Panc1 (cell line): ENCODE measurements at regions not wholly inside any gene's neighbourhood (a gene's known extent, or its start where the extent isn't known, plus 50 kb on each side); places are given as distances from the start of the nearest gene placed in this dataset.

Source experiments
- CTCF ChIP-seq: fragments of 450-650 bp; IDR thresholded peaks from 2 replicates; pipeline ENCODE4 v1.5.1; 2017; ENCODE audit warnings: mild to moderate bottlenecking
- SIN3A ChIP-seq: IDR thresholded peaks from 2 replicates; pipeline ENCODE4 v1.6.1; 2012; ENCODE audit warnings: low read depth, mild to moderate bottlenecking, low read length, moderate library complexity, borderline replicate concordance; ENCODE audit not compliant: insufficient read depth
- TCF7L2 ChIP-seq: IDR thresholded peaks from 2 replicates; pipeline ENCODE4 v1.6.1; 2011; ENCODE audit warnings: mild to moderate bottlenecking, low read depth, low read length, inconsistent platforms

GRCh38 chr3:39744746-39745145 lies 64.7 kb upstream of the MYRIP start:
- no peak for TF ChIP-seq CTCF
- no peak for TF ChIP-seq TCF7L2
- no peak for TF ChIP-seq SIN3A
